SK-N-MC (cell line): ENCODE measurements at regions not wholly inside any gene's neighbourhood (a gene's known extent, or its start where the extent isn't known, plus 50 kb on each side); places are given as distances from the start of the nearest gene placed in this dataset.

Experiments used
- EZH2 ChIP-seq: fragments of 200-600 bp; sonication (generic); IDR thresholded peaks from one replicate; pipeline ENCODE4 v1.6.1; 2017; ENCODE audit warnings: antibody characterized with exemption
- FOXP2 ChIP-seq: optimal IDR thresholded peaks from 2 replicates; pipeline ENCODE3; 2011; ENCODE audit warnings: mild to moderate bottlenecking, moderate library complexity; ENCODE audit not compliant: insufficient read depth; ENCODE audit errors: extremely low read length, control extremely low read depth
- POLR2AphosphoS5 ChIP-seq: IDR thresholded peaks from 2 replicates; pipeline ENCODE4 v1.6.1; 2012; ENCODE audit warnings: mild to moderate bottlenecking, low read depth, low read length, borderline replicate concordance

DNA sequence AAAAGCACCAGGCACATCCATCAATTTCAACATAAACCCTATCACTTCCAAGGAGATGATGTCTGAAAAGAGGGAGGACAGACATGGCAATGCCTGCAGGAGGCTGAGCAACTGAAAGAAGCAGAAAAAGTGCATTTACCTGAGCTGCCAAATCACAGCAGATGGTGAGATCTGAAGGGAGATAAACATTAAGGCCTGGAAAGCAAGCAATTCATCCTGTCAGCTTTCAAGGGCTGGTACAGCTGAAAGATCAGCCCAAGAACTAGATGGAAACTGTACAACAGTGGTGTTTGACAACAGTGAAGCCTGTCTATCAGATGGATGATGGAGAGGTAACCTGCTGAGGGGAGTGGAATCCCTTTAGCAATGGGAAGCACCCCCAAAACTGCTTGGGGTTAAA lies 433.2 kb upstream of the ZNF608 start:
- TF ChIP-seq POLR2AphosphoS5 (no peak), EZH2 (no peak), FOXP2 (no peak)
